GM12872 (cell line): ENCODE measurements at regions not wholly inside any gene's neighbourhood (a gene's known extent, or its start where the extent isn't known, plus 50 kb on each side); places are given as distances from the start of the nearest gene placed in this dataset.

ENCODE experiments used
- TF ChIP-seq, protein P1 (sequence below): IDR thresholded peaks from 3 replicates; pipeline ENCODE4 v1.5.1; 2011; ENCODE audit warnings: low read depth, mild to moderate bottlenecking, low read length, moderate library complexity; ENCODE audit not compliant: insufficient read depth

DNA sequence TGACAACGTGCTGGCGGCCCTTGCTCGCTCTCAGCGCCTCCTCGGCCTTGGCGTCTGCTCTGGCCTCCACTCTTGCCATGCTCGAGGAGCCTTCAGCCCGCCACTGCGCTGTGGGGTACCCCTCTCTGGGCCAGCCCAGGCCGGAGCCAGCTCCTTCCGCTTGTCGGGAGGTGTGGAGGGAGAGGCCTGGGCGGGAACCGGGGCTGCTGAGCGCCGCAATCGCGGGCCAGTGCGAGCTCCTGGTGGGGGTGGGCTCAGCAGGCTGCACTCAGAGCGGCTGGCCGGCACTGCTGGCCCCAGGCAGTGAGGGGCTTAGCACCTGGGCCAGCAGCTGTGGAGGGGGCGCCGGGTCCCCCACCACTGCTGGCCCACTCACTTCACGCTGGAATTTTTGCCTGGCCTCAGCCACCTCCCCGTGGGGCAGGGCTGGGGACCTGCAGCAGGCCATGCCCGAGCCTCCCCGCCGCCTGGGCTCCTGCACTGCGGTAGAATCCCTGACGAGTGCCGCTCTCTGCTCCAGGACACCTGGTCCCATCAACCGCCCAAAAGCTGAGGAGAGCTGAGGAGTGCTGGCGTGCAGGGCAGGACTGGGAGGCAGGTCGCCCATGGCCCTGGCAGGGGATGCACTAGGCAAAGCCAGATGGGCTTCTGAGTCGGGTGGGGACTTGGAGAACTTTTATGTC, 372.2 kb upstream of the NRG3 start:
- TF ChIP-seq, protein P1, sequence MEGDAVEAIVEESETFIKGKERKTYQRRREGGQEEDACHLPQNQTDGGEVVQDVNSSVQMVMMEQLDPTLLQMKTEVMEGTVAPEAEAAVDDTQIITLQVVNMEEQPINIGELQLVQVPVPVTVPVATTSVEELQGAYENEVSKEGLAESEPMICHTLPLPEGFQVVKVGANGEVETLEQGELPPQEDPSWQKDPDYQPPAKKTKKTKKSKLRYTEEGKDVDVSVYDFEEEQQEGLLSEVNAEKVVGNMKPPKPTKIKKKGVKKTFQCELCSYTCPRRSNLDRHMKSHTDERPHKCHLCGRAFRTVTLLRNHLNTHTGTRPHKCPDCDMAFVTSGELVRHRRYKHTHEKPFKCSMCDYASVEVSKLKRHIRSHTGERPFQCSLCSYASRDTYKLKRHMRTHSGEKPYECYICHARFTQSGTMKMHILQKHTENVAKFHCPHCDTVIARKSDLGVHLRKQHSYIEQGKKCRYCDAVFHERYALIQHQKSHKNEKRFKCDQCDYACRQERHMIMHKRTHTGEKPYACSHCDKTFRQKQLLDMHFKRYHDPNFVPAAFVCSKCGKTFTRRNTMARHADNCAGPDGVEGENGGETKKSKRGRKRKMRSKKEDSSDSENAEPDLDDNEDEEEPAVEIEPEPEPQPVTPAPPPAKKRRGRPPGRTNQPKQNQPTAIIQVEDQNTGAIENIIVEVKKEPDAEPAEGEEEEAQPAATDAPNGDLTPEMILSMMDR, result no peak

DNA sequence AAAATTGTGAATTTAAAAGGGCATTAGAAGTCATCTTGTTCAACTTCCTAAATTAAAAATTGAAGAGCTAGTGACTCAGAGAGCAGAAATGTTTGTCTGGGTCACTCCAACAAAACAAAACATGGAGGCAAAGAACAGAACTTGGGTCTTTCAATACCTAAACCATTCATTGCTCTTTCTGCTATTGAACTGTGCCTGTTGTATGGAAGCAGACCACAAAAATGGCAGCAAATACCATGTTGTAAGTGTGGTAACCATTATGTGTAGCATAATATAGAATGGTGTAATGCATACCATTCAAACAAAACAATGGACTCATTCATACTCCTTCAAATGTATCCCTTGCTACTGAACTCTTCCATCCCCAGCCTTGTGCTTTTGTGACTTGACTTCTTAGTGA, 360.2 kb upstream of the NRG3 start:
- TF ChIP-seq, protein P1, result no peak

DNA sequence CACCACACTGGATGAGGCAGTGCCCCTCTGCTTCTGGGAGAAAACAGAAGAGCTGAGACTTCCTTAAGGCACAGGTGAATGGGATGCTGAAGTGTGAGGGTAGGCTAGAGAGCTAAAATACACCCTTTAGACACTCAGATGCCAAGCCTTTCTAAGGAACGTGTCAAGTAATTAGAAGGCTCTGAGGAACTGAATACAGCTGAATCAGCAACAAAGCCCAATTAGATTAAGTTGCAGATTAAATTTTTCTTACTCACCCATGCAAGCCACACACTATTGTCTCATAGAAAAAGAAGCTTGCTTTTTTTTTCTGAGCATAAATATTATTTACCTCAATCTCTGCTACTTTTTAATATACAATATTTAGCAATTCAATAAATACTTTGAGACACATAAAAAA, 354.3 kb upstream of the NRG3 start:
- TF ChIP-seq, protein P1, result no peak

DNA sequence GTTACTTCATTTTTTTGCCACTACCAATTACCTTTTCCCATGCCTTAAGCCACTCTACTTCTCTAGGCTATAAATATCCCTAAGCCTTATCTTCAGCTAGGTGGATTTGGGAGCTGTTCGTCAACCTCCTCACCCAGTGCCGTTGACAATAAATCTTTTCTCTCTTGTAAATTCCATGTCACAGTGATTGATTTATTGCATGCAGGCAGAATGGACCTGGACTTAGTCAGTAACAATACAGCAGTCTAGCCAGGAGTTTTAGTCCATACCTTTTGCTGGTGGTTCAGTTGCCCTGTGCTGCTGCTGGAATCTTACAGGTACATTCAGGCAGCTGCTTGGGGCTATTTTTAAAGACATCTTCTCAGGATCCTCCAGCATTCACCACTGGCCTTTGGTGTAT, 350.5 kb upstream of the NRG3 start:
- TF ChIP-seq, protein P1, result no peak

DNA sequence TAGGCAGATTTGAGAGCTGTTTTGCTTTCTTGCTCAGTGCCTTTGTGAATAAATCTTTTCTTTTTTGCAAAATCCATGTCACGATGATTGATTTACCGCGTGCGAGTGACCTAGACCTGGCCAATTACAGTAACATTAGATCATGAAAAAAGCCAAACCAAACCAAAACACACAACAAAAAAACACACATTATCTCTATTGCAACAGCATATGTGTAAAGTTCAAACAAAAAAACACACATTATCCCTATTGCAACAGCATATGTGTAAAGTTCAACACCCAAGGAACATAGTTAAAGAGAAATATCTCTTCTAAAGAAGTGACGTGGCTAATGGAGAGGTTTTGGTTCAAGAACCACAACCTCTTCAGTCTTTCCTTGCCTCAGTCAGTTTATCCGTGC, 342.6 kb upstream of the NRG3 start:
- TF ChIP-seq, protein P1, result no peak

DNA sequence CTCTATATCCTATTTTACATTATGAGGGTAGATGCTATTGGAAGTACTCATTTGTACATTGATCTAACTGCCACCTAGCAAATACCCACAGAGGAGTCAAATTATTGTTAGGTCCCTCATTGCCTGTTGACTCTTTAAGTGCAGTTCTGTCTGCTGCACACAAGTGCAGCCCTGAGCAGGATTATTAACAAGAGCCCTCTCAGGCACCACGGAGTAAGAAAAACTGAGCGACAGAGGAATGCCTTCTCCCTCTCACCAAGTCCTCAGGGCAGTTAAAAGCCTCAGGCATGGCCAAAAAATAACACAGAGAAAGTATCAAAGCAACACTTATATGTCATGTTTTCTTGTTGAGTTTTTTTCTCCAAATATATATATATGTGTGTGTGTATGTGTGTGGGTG, 340.0 kb upstream of the NRG3 start:
- TF ChIP-seq, protein P1, result no peak

DNA sequence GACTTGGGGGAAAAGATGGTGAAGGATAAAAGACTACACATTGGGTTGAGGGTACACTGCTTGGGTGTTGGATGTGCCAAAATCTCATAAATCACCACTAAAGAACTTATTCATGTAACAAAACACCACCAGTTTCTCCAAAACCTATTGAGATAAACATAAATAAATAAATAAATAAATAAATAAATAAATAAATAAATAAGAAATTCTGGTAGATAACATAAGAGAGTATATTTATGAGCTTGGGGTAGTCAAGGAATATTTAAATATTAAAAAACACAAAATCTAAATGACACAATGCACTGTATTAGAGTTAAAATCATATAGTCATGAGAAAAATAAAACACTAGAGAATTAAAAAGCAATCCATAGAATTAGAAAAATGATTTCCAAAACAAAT, 333.5 kb upstream of the NRG3 start:
- TF ChIP-seq, protein P1, result no peak

DNA sequence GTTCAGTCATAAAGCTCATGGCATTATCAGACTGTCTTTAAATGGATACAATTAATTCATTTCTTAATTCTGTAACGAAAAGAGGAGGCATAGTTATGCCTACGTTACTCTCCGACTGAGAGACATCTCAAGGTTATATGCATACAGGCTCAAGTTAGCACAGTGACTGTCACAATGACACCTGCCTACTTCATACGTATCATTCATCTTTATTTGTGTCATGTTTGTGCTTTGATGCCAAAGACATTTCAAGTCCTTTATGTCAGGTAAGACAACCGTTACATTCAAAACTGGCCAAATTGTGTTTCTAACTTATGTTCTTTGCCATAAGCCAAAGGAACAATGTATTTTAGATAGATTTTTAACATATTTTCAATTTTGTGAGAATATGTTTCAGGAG, 328.8 kb upstream of the NRG3 start:
- TF ChIP-seq, protein P1, result no peak
